ENCODE measurements at regions not wholly inside any gene's neighbourhood (a gene's known extent, or its start where the extent isn't known, plus 50 kb on each side); places are given as distances from the start of the nearest gene placed in this dataset.

DNA sequence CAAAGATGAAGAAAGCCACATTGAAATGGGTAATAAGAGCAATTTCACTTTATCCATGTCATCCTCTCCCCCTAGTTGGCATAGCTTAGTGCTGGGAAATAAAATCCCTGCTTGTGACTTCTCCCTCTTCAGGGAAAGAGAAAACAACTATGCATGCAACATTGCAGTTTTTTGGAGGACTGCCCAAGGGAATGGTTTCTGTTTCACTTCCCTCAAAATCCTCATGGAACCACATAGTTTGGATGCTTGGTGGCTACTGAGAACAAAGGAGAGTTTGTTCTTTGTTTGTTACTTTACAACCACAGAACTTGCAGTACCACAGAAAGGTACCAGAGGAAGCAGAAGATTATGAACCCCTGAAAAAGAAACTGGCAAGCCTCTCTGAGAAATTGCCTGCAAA is 384.6 kb upstream of the RORA start:
- no peak for DNase-seq
- intact Hi-C loops (cut with DNase I): no loop called here
- no peak overlapping the region for H3K4me3 ChIP-seq
- no peaks in the 10 kb centered on the region for H3K4me1 ChIP-seq
- no peaks in the 10 kb centered on the region for H3K27me3 ChIP-seq
- no peaks in the 10 kb centered on the region for H3K9me3 ChIP-seq
- no peak overlapping the region for H3K27ac ChIP-seq
- TF ChIP-seq POLR2A (IDR thresholded peaks at IDR 0.05): no peak
- TF ChIP-seq, protein P1, sequence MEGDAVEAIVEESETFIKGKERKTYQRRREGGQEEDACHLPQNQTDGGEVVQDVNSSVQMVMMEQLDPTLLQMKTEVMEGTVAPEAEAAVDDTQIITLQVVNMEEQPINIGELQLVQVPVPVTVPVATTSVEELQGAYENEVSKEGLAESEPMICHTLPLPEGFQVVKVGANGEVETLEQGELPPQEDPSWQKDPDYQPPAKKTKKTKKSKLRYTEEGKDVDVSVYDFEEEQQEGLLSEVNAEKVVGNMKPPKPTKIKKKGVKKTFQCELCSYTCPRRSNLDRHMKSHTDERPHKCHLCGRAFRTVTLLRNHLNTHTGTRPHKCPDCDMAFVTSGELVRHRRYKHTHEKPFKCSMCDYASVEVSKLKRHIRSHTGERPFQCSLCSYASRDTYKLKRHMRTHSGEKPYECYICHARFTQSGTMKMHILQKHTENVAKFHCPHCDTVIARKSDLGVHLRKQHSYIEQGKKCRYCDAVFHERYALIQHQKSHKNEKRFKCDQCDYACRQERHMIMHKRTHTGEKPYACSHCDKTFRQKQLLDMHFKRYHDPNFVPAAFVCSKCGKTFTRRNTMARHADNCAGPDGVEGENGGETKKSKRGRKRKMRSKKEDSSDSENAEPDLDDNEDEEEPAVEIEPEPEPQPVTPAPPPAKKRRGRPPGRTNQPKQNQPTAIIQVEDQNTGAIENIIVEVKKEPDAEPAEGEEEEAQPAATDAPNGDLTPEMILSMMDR (IDR thresholded peaks at IDR 0.05): no peak
- no peaks in the 10 kb centered on the region for H3K36me3 ChIP-seq (replicated peaks in 1 of 2; ENCODE audit: insufficient read depth in 1 of 2, low read depth in 2 of 2)
- ATAC-seq: no peak

DNA sequence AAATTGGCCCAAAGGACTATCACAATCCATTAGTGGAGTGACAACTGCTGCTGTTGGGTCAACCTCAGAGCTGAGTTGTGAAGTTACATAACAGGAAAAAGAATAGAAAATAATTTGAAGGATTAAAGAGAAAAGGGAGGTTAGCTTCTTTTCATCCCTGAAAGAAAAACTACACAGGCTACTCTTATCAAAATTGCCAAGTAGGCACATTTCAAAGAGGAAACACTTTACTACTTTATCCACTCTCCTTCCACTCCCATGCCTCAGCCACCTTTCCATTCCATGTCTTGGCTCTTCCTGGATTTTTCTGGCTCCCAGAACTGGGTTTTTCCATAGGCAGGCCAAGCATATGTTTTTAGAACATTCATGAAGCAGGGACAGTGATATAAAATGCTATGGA is 384.0 kb upstream of the RORA start:
- no peaks in the 10 kb centered on the region for H3K4me1 ChIP-seq
- H3K27ac ChIP-seq: no peak overlapping the region
- ATAC-seq (no peak), DNase-seq (no peak)
- no peaks in the 10 kb centered on the region for H3K27me3 ChIP-seq
- H3K9me3 ChIP-seq: no peaks in the 10 kb centered on the region
- no peak overlapping the region for H3K4me3 ChIP-seq
- H3K36me3 ChIP-seq (replicated peaks in 1 of 2; ENCODE audit: insufficient read depth in 1 of 2, low read depth in 2 of 2): no peaks in the 10 kb centered on the region
- TF ChIP-seq POLR2A (IDR thresholded peaks at IDR 0.05): no peak
- TF ChIP-seq, protein P1 (IDR thresholded peaks at IDR 0.05): no peak
- intact Hi-C loops (cut with DNase I): no loop called here

DNA sequence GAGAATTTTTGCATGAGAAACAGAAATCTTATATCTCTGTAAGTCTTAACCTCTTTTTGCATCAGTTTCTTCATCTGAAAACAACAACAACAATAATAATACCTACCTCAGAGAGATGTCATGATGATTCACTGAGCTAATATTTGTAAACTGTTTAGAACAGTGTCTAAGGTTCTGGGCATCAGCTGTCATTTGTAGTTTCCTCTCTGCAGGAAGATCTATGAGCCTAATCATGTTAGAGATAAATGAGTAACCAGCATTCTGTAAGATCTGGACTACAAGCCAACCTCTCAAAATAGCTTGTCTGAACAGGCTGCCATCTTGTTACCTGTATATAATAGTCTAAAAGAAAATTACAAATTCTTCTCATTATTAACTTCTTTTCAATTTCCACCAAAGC is 383.0 kb upstream of the RORA start:
- intact Hi-C loops (cut with DNase I): no loop called here
- H3K36me3 ChIP-seq (replicated peaks in 1 of 2; ENCODE audit: insufficient read depth in 1 of 2, low read depth in 2 of 2): no peaks in the 10 kb centered on the region
- no peaks in the 10 kb centered on the region for H3K27me3 ChIP-seq
- ATAC-seq (no peak), DNase-seq (no peak)
- no peaks in the 10 kb centered on the region for H3K4me1 ChIP-seq
- TF ChIP-seq POLR2A (IDR thresholded peaks at IDR 0.05): no peak
- TF ChIP-seq, protein P1 (IDR thresholded peaks at IDR 0.05): no peak
- H3K27ac ChIP-seq: no peak overlapping the region
- H3K4me3 ChIP-seq: no peak overlapping the region
- no peaks in the 10 kb centered on the region for H3K9me3 ChIP-seq

- ATAC-seq (no peak), DNase-seq (no peak)
- intact Hi-C loops (cut with DNase I): no loop called here
- WGBS, 2 donors: 79 to 82% methylated on average over 6 of the region's 6 CpGs
- no peak overlapping the region for H3K27ac ChIP-seq
- no peaks in the 10 kb centered on the region for H3K4me1 ChIP-seq
- no peak overlapping the region for H3K4me3 ChIP-seq
- no peaks in the 10 kb centered on the region for H3K27me3 ChIP-seq
- H3K9me3 ChIP-seq: no peaks in the 10 kb centered on the region
- H3K36me3 ChIP-seq (replicated peaks in 1 of 2; ENCODE audit: insufficient read depth in 1 of 2, low read depth in 2 of 2): no peaks in the 10 kb centered on the region
- TF ChIP-seq POLR2A (IDR thresholded peaks at IDR 0.05): no peak
- TF ChIP-seq, protein P1 (IDR thresholded peaks at IDR 0.05): no peak
Measured at GRCh38 chr15:61605343-61605742, 376.2 kb upstream of the RORA start.

DNA sequence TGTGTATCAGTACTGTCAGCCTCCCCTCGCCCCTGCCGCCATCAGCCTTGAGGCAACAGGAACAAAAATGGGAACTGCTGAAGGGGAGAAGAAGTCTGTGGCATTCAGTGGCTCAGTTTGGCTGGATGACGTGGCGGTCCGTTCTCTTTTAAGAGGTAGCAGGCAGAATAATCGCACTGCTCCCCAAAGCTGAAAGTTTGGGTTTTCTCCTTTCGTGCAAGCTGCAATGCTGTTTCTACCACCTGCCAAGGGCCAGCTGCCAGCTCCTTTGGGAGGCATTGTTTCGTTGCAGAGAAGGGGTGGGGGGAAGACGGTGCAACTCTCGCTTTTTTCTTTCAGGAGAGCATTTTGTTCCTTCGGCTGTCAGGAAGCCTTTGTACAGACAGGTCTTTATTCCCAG is 369.6 kb upstream of the RORA start:
- Histone ChIP-seq H3K9me3 (no peaks in the 10 kb centered on the region), H3K4me1 (no peaks in the 10 kb centered on the region), H3K36me3 (replicated peaks in 1 of 2; ENCODE audit: insufficient read depth in 1 of 2, low read depth in 2 of 2) (no peaks in the 10 kb centered on the region), H3K27ac (no peak overlapping the region), H3K4me3 (no peak overlapping the region), H3K27me3 (no peaks in the 10 kb centered on the region)
- DNase-seq (no peak), ATAC-seq (no peak)
- WGBS, 2 donors: 57 to 62% methylated on average over 11 of the region's 11 CpGs
- TF ChIP-seq, protein P1 (IDR thresholded peaks at IDR 0.05): no peak
- TF ChIP-seq POLR2A (IDR thresholded peaks at IDR 0.05): no peak
- intact Hi-C loops (cut with DNase I): no loop called here

All from body of pancreas (tissue), 4 donors.